H1 (cell line): ENCODE measurements at regions not wholly inside any gene's neighbourhood (a gene's known extent, or its start where the extent isn't known, plus 50 kb on each side); places are given as distances from the start of the nearest gene placed in this dataset.

Experiments
- CTCF ChIA-PET: fragments of 300-600 bp; sonication (Branson Sonifier 250); formaldehyde crosslinking; loops from one replicate; lab custom pipeline; 2021; ENCODE audit not compliant: partially characterized antibody; lab: Charles Lee
- POLR2A ChIA-PET: fragments of 300-600 bp; sonication (Branson Sonifier 250); formaldehyde crosslinking; loops from one replicate; lab custom pipeline; 2021; ENCODE audit warnings: inconsistent platforms; ENCODE audit not compliant: partially characterized antibody; lab: Charles Lee
- DNase-seq, 2 experiments: peaks; one replicate each; pipeline versions ENCODE4 v3.0.0 to v3.0.0-alpha.2; 2010 to 2022; ENCODE audit warnings: low spot score in 2 of 2, low read depth in 1 of 2, mixed read lengths in 1 of 2
- FAIRE-seq: peaks from 2 replicates; lab custom pipeline; 2011; peaks lifted over from hg19 to GRCh38; lab: Jason Lieb, UNC
- H2AFZ ChIP-seq: 2 replicates; pipeline ENCODE4 v1.8.1; 2012; ENCODE audit warnings: low read length, inconsistent platforms
- H2AK5ac ChIP-seq: 2 replicates; pipeline ENCODE4 v1.6.1; 2013; ENCODE audit warnings: low read depth, low read length
- H2BK120ac ChIP-seq: replicated peaks from 2 replicates; pipeline ENCODE3; 2013; ENCODE audit warnings: low read depth, low read length, inconsistent platforms
- H2BK12ac ChIP-seq: 2 replicates; pipeline ENCODE4 v1.6.1; 2013; ENCODE audit warnings: low read depth, low read length
- H2BK15ac ChIP-seq: 2 replicates; pipeline ENCODE4 v1.6.1; 2013; ENCODE audit warnings: low read length
- H2BK20ac ChIP-seq: 2 replicates; pipeline ENCODE4 v1.6.1; 2013; ENCODE audit warnings: low read length
- H2BK5ac ChIP-seq: 2 replicates; pipeline ENCODE4 v1.6.1; 2013; ENCODE audit warnings: low read depth, low read length
- H3K14ac ChIP-seq: 2 replicates; pipeline ENCODE4 v1.6.1; 2013; ENCODE audit warnings: inconsistent platforms; ENCODE audit not compliant: insufficient read length
- H3K18ac ChIP-seq: 2 replicates; pipeline ENCODE4 v1.6.1; 2013; ENCODE audit warnings: low read length; ENCODE audit errors: extremely low read depth
- H3K23ac ChIP-seq: 2 replicates; pipeline ENCODE4 v1.6.1; 2013; ENCODE audit warnings: inconsistent platforms; ENCODE audit not compliant: insufficient read length
- H3K23me2 ChIP-seq: 2 replicates; pipeline ENCODE4 v1.6.1; 2013; ENCODE audit warnings: low read depth, low read length
- H3K27ac ChIP-seq: 2 replicates; pipeline ENCODE4 v1.6.1; 2011; ENCODE audit warnings: low read depth, low read length, inconsistent platforms
- H3K27me3 ChIP-seq, 4 experiments: replicated peaks in 1 of 4; 1 replicate in 1 of 4; 2 replicates in 3 of 4; pipeline versions ENCODE4 v1.6.1 to v1.8.1; 2011 to 2013; ENCODE audit warnings: low read length in 3 of 4, mild to moderate bottlenecking in 3 of 4, inconsistent platforms in 2 of 4, mixed read lengths in 2 of 4, moderate library complexity in 1 of 4; ENCODE audit not compliant: control insufficient read depth in 3 of 4, insufficient read depth in 3 of 4; ENCODE audit errors: extremely low read depth in 1 of 4
- H3K36me3 ChIP-seq, 4 experiments: 2 replicates each; pipeline versions ENCODE4 v1.6.1 to v1.8.1; 2011 to 2013; ENCODE audit warnings: mild to moderate bottlenecking in 4 of 4, low read length in 3 of 4, moderate library complexity in 2 of 4, control low read depth in 1 of 4, inconsistent platforms in 1 of 4; ENCODE audit not compliant: insufficient read depth in 4 of 4, control insufficient read depth in 2 of 4
- H3K4ac ChIP-seq: replicated peaks from 2 replicates; pipeline ENCODE3; 2013; ENCODE audit warnings: low read length, low read depth, mixed read lengths, inconsistent platforms; ENCODE audit not compliant: insufficient read length
- H3K4me1 ChIP-seq, 4 experiments: replicated peaks in 1 of 4; 1 replicate in 1 of 4; 2 replicates in 3 of 4; pipeline versions ENCODE4 v1.6.1 to v1.8.1; 2011 to 2013; ENCODE audit warnings: low read length in 3 of 4, inconsistent platforms in 2 of 4, mixed read lengths in 1 of 4; ENCODE audit not compliant: insufficient read depth in 4 of 4, control insufficient read depth in 3 of 4
- H3K4me2 ChIP-seq, 2 experiments: 2 replicates each; pipeline versions ENCODE4 v1.6.1 to v1.8.1; 2011 to 2013; ENCODE audit warnings: low read depth in 2 of 2, low read length in 2 of 2, control low read depth in 1 of 2, inconsistent platforms in 1 of 2, mild to moderate bottlenecking in 1 of 2; ENCODE audit not compliant: insufficient read depth in 1 of 2
- H3K4me3 ChIP-seq, 4 experiments: fragments of 200-600, 300-600 bp in 1 of 4; sonication (generic), shearing (Covaris generic), sonication (Bioruptor Twin) in 1 of 4; 2 replicates each; pipeline versions ENCODE4 v1.5.1 to v1.8.1; 2011 to 2016; ENCODE audit warnings: low read length in 4 of 4, low read depth in 3 of 4, control low read depth in 2 of 4, inconsistent platforms in 2 of 4, mild to moderate bottlenecking in 2 of 4, mixed read lengths in 1 of 4, moderate library complexity in 1 of 4; ENCODE audit not compliant: insufficient read depth in 2 of 4; ENCODE audit errors: extremely low read depth in 1 of 4
- H3K56ac ChIP-seq: replicated peaks from 2 replicates; pipeline ENCODE3; 2013; ENCODE audit warnings: low read depth, mild to moderate bottlenecking, mixed read lengths, low read length, inconsistent platforms; ENCODE audit not compliant: insufficient read length
- H3K79me1 ChIP-seq: 2 replicates; pipeline ENCODE4 v1.6.1; 2013; ENCODE audit warnings: low read depth, low read length, control low read depth
- H3K79me2 ChIP-seq, 2 experiments: 2 replicates each; pipeline versions ENCODE4 v1.6.1 to v1.8.1; 2012 to 2013; ENCODE audit warnings: low read length in 2 of 2, mild to moderate bottlenecking in 2 of 2, inconsistent platforms in 1 of 2; ENCODE audit not compliant: insufficient read depth in 2 of 2, control insufficient read depth in 1 of 2
- H3K9ac ChIP-seq, 4 experiments: replicated peaks in 1 of 4; 1 replicate in 1 of 4; 2 replicates in 3 of 4; pipeline versions ENCODE4 v1.6.1 to v1.8.1; 2011 to 2013; ENCODE audit warnings: low read depth in 3 of 4, low read length in 3 of 4, control low read depth in 2 of 4, mild to moderate bottlenecking in 2 of 4, moderate library complexity in 2 of 4, inconsistent platforms in 1 of 4; ENCODE audit errors: extremely low read depth in 1 of 4
- H3K9me3 ChIP-seq, 2 experiments: 2 replicates each; pipeline versions ENCODE4 v1.6.1 to v1.8.1; 2012 to 2013; ENCODE audit warnings: mild to moderate bottlenecking in 2 of 2, moderate library complexity in 2 of 2, control low read depth in 1 of 2, inconsistent platforms in 1 of 2, low read depth in 1 of 2, low read length in 1 of 2, mixed read lengths in 1 of 2; ENCODE audit not compliant: insufficient read depth in 2 of 2
- H4K20me1 ChIP-seq, 2 experiments: replicated peaks in 1 of 2; 2 replicates each; pipeline versions ENCODE3 to v1.8.1; 2011 to 2013; ENCODE audit warnings: inconsistent platforms in 2 of 2, low read length in 2 of 2, mild to moderate bottlenecking in 1 of 2; ENCODE audit not compliant: insufficient read depth in 2 of 2, control insufficient read depth in 1 of 2
- H4K5ac ChIP-seq: 2 replicates; pipeline ENCODE4 v1.6.1; 2013; ENCODE audit warnings: low read length, low read depth, mixed read lengths, inconsistent platforms; ENCODE audit not compliant: insufficient read length
- H4K8ac ChIP-seq: 2 replicates; pipeline ENCODE4 v1.8.0; 2013; ENCODE audit warnings: mild to moderate bottlenecking, moderate library complexity, low read length, inconsistent platforms; ENCODE audit not compliant: insufficient read depth; ENCODE audit errors: extremely low read depth
- H4K91ac ChIP-seq: replicated peaks from 2 replicates; pipeline ENCODE3; 2013; ENCODE audit warnings: low read length, mixed read lengths, inconsistent platforms; ENCODE audit not compliant: insufficient read length
- ASH2L ChIP-seq: fragments of 200-600, 300-600 bp; sonication (generic); IDR thresholded peaks from one replicate; pipeline ENCODE4 v1.7.1; 2017; ENCODE audit warnings: low read length
- CBX5 ChIP-seq: fragments of 300-800, 300-1000 bp; sonication (generic); IDR thresholded peaks from 2 replicates; pipeline ENCODE4 v1.7.1; 2016; ENCODE audit warnings: antibody characterized with exemption, low read length, low read depth
- CHD1 ChIP-seq: IDR thresholded peaks from 2 replicates; pipeline ENCODE4 v1.6.1; 2012; ENCODE audit warnings: low read depth, low read length, improper control_type of control experiment
- CREB1 ChIP-seq: IDR thresholded peaks from 2 replicates; pipeline ENCODE4 v1.6.1; 2012; ENCODE audit warnings: inconsistent platforms
- E2F6 ChIP-seq: IDR thresholded peaks from 2 replicates; pipeline ENCODE4 v1.6.1; 2012; ENCODE audit warnings: inconsistent platforms
- EGR1 ChIP-seq: IDR thresholded peaks from 2 replicates; pipeline ENCODE4 v1.6.1; 2011; ENCODE audit warnings: low read depth, low read length, borderline replicate concordance
- EZH2 ChIP-seq: fragments of 200-600 bp; sonication (generic); IDR thresholded peaks from 2 replicates; pipeline ENCODE4 v1.7.1; 2012; ENCODE audit warnings: low read depth, mild to moderate bottlenecking, moderate library complexity, low read length, inconsistent platforms; ENCODE audit not compliant: severe bottlenecking
- KDM5A ChIP-seq: fragments of 200-600 bp; IDR thresholded peaks from 2 replicates; pipeline ENCODE4 v1.7.1; 2012; ENCODE audit warnings: mild to moderate bottlenecking, low read length, inconsistent platforms, mixed read lengths
- POU5F1 ChIP-seq: IDR thresholded peaks from 2 replicates; pipeline ENCODE4 v1.6.1; 2011; ENCODE audit warnings: low read depth, mild to moderate bottlenecking, low read length, moderate library complexity
- SIRT6 ChIP-seq: IDR thresholded peaks from one replicate; pipeline ENCODE4 v1.7.1; 2012; ENCODE audit warnings: low read length, inconsistent platforms
- SP4 ChIP-seq: IDR thresholded peaks from 2 replicates; pipeline ENCODE4 v1.6.1; 2012; ENCODE audit warnings: low read length, inconsistent platforms
- SRF ChIP-seq: IDR thresholded peaks from 2 replicates; pipeline ENCODE4 v1.6.1; 2011; ENCODE audit warnings: mild to moderate bottlenecking, low read depth, low read length, moderate library complexity
- SUZ12 ChIP-seq: fragments of 200-600 bp; sonication (generic); IDR thresholded peaks from 2 replicates; pipeline ENCODE4 v1.6.1; 2012; ENCODE audit warnings: mild to moderate bottlenecking, inconsistent platforms, low read length, moderate library complexity, mixed read lengths
- TBP ChIP-seq: IDR thresholded peaks from 2 replicates; pipeline ENCODE4 v1.6.1; 2011; ENCODE audit warnings: low read depth, low read length, improper control_type of control experiment
- TCF12 ChIP-seq: IDR thresholded peaks from 2 replicates; pipeline ENCODE4 v1.6.1; 2011; ENCODE audit warnings: low read depth, mild to moderate bottlenecking, low read length
- YY1 ChIP-seq: IDR thresholded peaks from 2 replicates; pipeline ENCODE4 v1.6.1; 2011; ENCODE audit warnings: low read depth, mild to moderate bottlenecking, low read length
- WGBS, 2 experiments: shearing (Covaris generic) in 1 of 2; methylation state at CpG; one replicate each; pipeline versions ENCODE4 v1.1.6 to v1.1.7; 2013 to 2015; ENCODE audit warnings: low lambda C conversion rate in 2 of 2, mixed read lengths in 2 of 2, inconsistent platforms in 1 of 2, low coverage in 1 of 2, missing lambda C conversion rate in 1 of 2; ENCODE audit not compliant: insufficient replicate concordance in 2 of 2, insufficient coverage in 1 of 2, insufficient read length in 1 of 2; ENCODE audit errors: extremely low coverage in 1 of 2, missing lambda C conversion rate in 1 of 2; 5-methylcytosine and 5-hydroxymethylcytosine counted together

DNA sequence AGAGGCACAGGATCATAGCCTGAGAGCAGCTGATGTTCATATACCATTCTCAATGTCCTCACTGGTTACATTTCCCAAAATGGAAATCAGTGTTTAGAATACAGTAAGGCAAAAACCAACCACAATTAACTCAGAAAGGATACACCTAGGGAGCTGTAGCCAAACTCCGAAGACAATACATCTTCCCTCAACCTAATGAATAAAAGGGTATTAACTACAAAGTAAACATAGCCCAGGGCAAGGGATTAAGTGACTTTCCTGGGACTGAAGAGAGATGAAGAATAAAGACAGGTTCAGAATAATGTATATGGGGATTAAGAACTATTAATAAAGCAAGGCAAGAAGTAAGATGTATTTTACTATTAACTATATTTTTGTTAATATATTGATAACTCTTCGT is 79.5 kb downstream of the RPS29 start:
- Histone ChIP-seq H2BK15ac (no peak overlapping the region), H3K4me2 (no peak overlapping the region), H4K20me1 (no peaks in the 10 kb centered on the region), H2AFZ (no peak overlapping the region), H3K56ac (no peak overlapping the region), H3K23me2 (no peaks in the 10 kb centered on the region), H4K8ac (no peak overlapping the region), H3K27ac (no peak overlapping the region), H3K79me2 (no peaks in the 10 kb centered on the region), H3K4me1 (peaks cover 0 to 2% (median 0%) of the 10 kb centered on the region in 4 experiments; a peak in 1 of 7 replicates), H3K4me3 (no peak overlapping the region), H3K9ac (no peak overlapping the region), H4K5ac (no peak overlapping the region), H4K91ac (no peak overlapping the region), H3K14ac (no peak overlapping the region), H3K27me3 (no peaks in the 10 kb centered on the region), H2AK5ac (no peak overlapping the region), H2BK5ac (no peak overlapping the region), H3K79me1 (no peaks in the 10 kb centered on the region), H3K18ac (no peak overlapping the region), H3K4ac (no peak overlapping the region), H2BK12ac (no peak overlapping the region), H3K36me3 (no peaks in the 10 kb centered on the region), H2BK20ac (no peak overlapping the region), H3K9me3 (no peaks in the 10 kb centered on the region), H2BK120ac (no peak overlapping the region), H3K23ac (no peak overlapping the region)
- FAIRE-seq (no peak), DNase-seq (no peak)
- TF ChIP-seq SRF = no peak
- TF ChIP-seq KDM5A = no peak
- no peak for TF ChIP-seq YY1
- no peak for TF ChIP-seq CREB1
- TF ChIP-seq EZH2 = no peak
- no peak for TF ChIP-seq SIRT6
- TF ChIP-seq SUZ12 = no peak
- no peak for TF ChIP-seq CHD1
- TF ChIP-seq TCF12 = no peak
- TF ChIP-seq E2F6 = no peak
- no peak for TF ChIP-seq CBX5
- no peak for TF ChIP-seq TBP
- TF ChIP-seq SP4 = no peak
- TF ChIP-seq EGR1 = no peak
- TF ChIP-seq POU5F1 = no peak
- TF ChIP-seq ASH2L = no peak
- POLR2A ChIA-PET = no interaction called here
- CTCF ChIA-PET = interaction anchor here (0.8 to 0.9 kb wide), 2 partner anchors 9 to 45 kb away, joined by 4 to 5 read pairs; no protein-coding TSS in a partner anchor
- WGBS, 2 experiments = 69% methylated on average over 2 of the region's 2 CpGs; no CpG with 5 or more reads in 1 of the 2 experiments
